Activated naive CD8-positive, alpha-beta T cell treated with anti-CD3 and anti-CD28 coated beads, Interleukin-2, amount 10 ng/mL, durations not matched to agents 7 days and 5 days (primary cell): ENCODE measurements at regions not wholly inside any gene's neighbourhood (a gene's known extent, or its start where the extent isn't known, plus 50 kb on each side); places are given as distances from the start of the nearest gene placed in this dataset.
"Not testable (repeated sequence)": the region's sequence is repeated elsewhere in the genome, so short reads cannot be mapped to it uniquely, and the experiment has no call there.

Source experiments
- ATAC-seq: fragments of 150-1000 bp; cut with Tn5 transposase; one replicate; pipeline ENCODE4 v1.10.0; 2021; ENCODE audit warnings: low read depth, moderate library complexity
- POLR2A ChIA-PET: fragments of 350-600 bp; sonication (Branson Sonifier 250); formaldehyde crosslinking; loops from one replicate; lab custom pipeline; 2021; ENCODE audit warnings: antibody characterized with exemption; lab: Charles Lee
- DNase-seq: peaks from one replicate; pipeline ENCODE4 v3.0.0; 2021
- H3K27ac Mint-ChIP-seq: one replicate; pipeline ENCODE4 v1.8.0; 2022; ENCODE audit warnings: mild to moderate bottlenecking, mixed read lengths
- H3K27me3 Mint-ChIP-seq: one replicate; pipeline ENCODE4 v1.8.0; 2022; ENCODE audit warnings: mild to moderate bottlenecking, moderate library complexity, mixed read lengths
- H3K36me3 Mint-ChIP-seq: one replicate; pipeline ENCODE4 v1.8.0; 2021; ENCODE audit warnings: mild to moderate bottlenecking, mixed read lengths
- H3K4me1 Mint-ChIP-seq: one replicate; pipeline ENCODE4 v1.8.0; 2021; ENCODE audit warnings: mixed read lengths
- H3K4me3 Mint-ChIP-seq: one replicate; pipeline ENCODE4 v1.8.0; 2022; ENCODE audit warnings: mild to moderate bottlenecking, moderate library complexity, mixed read lengths
- H3K9me3 Mint-ChIP-seq: one replicate; pipeline ENCODE4 v1.8.0; 2021; ENCODE audit warnings: mixed read lengths

DNA sequence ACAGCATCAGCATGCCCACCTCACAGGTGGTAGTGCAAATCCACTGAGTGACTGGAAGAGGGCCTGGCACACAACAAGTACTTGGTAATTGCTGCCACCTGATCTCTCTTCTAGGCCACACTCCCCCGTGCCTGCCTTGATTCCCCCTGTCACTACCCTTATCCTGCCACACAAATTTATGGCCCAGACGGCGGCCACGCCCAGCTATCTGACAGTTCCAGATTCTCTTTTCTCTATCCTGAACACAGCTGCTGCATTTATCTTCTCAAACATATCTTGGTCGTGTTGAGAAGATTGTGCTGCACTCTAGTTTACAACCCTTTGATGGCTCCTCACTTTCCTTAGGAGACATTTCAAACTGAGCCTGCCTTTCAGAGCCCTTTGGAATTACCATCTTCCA, 585.2 kb downstream of the NTRK3 start:
- H3K9me3 Mint-ChIP-seq: peaks cover 21% of the 10 kb centered on the region
- no peak overlapping the region for H3K27ac Mint-ChIP-seq
- ATAC-seq (no peak), DNase-seq (no peak)
- no peaks in the 10 kb centered on the region for H3K36me3 Mint-ChIP-seq
- no peaks in the 10 kb centered on the region for H3K27me3 Mint-ChIP-seq
- POLR2A ChIA-PET: no interaction called here
- H3K4me1 Mint-ChIP-seq: no peaks in the 10 kb centered on the region
- no peak overlapping the region for H3K4me3 Mint-ChIP-seq

DNA sequence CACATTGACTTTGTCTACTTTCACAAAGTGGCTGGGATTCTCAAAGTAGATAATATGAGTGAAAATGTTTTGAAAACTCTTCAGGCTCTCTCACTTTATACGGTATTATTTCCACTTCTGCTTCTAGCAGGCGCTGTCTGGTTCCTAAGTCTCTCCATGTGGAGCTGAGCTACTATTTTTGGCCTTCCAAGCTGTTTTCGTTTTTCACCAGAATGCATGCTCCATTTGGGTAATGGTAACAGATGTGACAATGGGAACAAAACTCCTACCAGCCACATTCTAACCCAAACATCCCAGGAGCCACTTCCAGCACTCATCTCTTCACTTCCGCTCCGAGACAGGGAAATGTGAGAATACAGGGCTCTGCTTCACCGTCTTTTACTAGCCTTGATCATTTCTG, 586.7 kb downstream of the NTRK3 start:
- Mint-ChIP-seq H3K9me3 (peaks cover 16% of the 10 kb centered on the region), H3K36me3 (no peaks in the 10 kb centered on the region), H3K4me3 (no peak overlapping the region), H3K27me3 (no peaks in the 10 kb centered on the region), H3K4me1 (no peaks in the 10 kb centered on the region), H3K27ac (no peak overlapping the region)
- DNase-seq (no peak), ATAC-seq (no peak)
- POLR2A ChIA-PET: no interaction called here

DNA sequence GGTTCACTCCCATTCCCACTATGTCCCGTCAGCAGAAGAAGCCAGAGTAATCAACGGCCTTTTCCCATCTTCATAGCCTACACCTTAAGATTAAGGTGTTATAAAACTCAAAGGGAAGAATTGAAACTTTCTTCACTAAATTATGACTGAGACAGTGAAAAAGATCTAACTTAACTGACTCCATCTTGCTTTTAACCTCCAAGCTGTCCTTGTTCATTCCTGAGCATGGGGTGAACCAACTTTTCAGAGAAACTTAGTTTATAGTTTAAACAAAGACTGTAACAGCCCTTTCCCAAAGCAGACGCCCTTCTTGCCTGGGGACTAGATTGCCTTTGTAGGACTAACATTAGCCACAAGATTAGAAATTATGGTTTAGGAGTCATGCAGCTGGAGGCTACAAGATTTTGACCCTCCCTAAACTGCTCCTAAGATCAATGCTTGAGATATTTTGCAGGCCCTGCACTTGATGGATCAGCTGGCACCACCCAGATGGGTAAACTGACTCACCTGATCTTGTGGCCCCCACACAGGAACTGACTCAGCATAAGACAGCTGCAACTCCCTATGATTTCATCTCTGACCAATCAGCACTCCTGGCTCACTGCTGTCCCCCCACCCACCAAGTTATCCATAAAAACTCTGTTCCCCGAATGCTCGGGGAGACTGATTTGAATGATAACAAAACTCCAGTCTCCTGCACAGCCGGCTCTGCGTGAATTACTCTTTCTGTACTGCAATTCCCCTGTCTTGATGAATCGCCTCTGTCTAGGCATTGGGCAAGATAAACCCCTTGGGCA, 587.6 kb downstream of the NTRK3 start:
- H3K27ac Mint-ChIP-seq, POLR2A ChIA-PET, H3K36me3 Mint-ChIP-seq, H3K4me3 Mint-ChIP-seq, H3K4me1 Mint-ChIP-seq, H3K27me3 Mint-ChIP-seq, ATAC-seq, DNase-seq: not testable (repeated sequence)
- peaks cover 14% of the 10 kb centered on the region for H3K9me3 Mint-ChIP-seq

DNA sequence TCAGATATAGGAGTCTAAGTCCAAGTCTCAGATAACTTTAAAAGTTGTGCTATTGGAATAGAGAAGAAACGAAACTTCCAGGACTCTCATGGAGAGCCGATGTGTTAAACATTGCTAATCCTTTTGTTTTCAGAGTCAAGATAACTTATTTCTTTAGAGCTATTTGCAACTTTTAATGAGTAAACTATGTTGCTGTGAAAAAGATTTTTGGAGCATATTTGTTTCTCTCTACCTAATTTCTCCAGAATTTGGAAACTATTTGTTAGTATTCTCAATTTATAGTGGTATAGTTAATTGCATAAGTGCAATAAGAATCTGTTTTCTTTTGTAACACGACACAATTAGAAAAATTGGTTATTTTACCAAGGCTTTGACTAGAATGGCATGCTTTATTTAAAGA, 588.9 kb downstream of the NTRK3 start:
- Mint-ChIP-seq H3K4me3 (no peak overlapping the region), H3K27me3 (no peaks in the 10 kb centered on the region), H3K4me1 (no peaks in the 10 kb centered on the region), H3K36me3 (no peaks in the 10 kb centered on the region), H3K9me3 (peaks cover 17% of the 10 kb centered on the region), H3K27ac (no peak overlapping the region)
- ATAC-seq: no peak
- POLR2A ChIA-PET: interaction anchor here (0.7 kb wide), 1 partner anchor 78 kb away, joined by 4 read pairs; no protein-coding TSS in a partner anchor
- no peak for DNase-seq

DNA sequence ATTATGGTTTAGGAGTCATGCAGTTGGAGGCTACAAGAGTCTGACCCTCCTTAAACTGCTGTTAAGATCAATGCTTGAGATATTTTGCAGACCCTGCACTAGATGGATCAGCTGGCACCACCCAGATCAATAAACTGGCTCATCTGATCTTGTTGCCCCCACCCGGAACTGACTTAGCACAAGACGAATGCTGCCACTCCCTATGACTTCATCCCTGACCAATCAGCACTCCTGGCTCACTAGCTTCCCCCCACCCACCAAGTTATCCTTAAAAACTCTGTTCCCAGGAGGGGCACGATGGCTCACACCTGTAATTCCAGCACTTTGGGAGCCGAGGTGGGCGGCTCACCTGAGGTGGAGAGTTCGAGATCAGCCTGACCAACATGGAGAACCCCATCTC, 594.0 kb downstream of the NTRK3 start:
- Mint-ChIP-seq H3K4me3 (no peak overlapping the region), H3K36me3 (no peaks in the 10 kb centered on the region), H3K4me1 (peaks cover 3% of the 10 kb centered on the region), H3K9me3 (peaks cover 6% of the 10 kb centered on the region), H3K27ac (no peak overlapping the region), H3K27me3 (no peaks in the 10 kb centered on the region)
- POLR2A ChIA-PET: no interaction called here
- no peak for ATAC-seq
- DNase-seq: no peak

DNA sequence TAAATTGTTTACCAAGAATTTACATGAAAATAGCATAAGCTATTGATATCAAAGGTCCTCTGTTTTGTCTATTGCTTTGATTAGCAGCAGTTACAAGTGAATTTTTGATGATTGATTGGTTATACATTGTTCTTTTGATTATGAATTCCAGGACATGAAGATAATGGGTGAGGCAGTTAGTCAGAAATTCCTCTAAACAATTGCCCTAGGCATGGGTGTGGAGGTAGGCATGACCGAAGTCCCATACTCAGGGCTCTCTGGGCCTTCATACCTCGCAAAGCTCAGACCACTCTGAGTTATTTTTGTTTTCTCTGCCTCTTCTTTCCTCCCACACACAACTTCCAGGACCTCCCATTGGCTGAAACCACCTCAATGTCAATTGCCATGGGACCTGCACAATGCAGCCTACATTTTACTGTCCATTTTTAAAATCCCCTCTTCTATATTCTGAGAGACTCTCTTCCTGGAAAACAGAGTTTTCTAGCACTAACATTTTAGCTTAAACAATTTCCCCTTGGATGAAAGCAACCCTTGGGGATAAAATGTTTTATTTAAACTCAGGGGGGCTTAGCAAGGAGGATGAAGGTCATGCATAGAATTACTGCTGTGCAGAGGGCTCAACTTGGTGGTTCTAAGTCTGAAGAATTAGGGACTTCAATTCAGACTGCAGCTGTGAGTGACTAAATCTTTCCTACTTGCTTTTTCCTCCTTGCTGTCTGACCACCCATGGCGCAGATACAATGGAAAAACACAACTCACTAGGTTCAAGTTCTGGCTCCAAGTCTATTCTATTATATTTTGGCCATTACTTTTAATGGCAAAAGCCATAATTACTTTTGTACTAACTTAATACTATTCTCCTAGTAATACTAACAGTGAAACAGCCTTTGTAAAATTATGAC, 594.8 kb downstream of the NTRK3 start:
- peaks cover 6% of the 10 kb centered on the region for H3K9me3 Mint-ChIP-seq
- no peaks in the 10 kb centered on the region for H3K27me3 Mint-ChIP-seq
- no peak for DNase-seq
- H3K36me3 Mint-ChIP-seq: no peaks in the 10 kb centered on the region
- H3K4me1 Mint-ChIP-seq: peaks cover 3% of the 10 kb centered on the region
- POLR2A ChIA-PET: no interaction called here
- H3K27ac Mint-ChIP-seq: no peak overlapping the region
- H3K4me3 Mint-ChIP-seq: no peak overlapping the region
- ATAC-seq: no peak

DNA sequence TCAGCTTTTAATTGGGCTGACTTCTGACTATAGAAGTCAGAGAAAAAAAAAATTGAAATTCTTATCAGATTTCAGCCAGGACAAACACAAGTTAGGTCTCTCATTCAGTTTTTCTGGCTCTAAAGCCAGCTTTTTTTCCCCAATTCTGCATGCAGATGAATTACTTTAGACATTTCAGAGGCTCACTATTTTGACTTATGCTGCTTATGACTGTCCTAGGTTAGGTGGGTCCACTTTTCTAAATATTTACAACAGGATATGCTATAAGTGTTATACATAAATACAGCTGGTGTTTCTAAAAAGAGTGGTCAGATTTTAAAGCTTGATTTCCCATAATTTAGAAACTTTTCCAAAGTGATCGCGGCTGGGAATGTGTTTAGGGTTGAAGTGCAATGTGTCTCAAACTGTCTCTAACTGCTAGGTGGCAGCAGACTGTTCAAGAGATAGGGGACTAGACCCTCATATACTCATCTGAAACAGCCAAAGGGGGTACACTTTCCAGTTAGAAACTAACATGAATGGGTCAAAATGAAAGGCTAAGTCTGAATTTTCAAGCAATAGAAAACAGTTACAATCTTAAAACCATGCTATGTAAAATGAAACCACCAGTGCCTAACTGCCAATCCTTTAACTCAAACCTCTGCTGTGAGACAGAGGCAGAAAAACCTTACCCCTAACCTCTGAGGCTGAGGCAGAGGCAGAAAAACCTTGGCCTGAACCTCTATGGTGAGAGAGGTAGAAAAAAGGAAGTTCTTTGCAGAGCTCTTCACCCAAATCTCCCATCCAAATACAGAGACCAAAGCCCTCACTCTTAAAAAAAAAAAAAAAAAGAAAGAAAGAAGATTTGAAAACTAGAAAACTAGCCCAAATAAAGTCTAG, 596.0 kb downstream of the NTRK3 start:
- no peak for ATAC-seq

DNA sequence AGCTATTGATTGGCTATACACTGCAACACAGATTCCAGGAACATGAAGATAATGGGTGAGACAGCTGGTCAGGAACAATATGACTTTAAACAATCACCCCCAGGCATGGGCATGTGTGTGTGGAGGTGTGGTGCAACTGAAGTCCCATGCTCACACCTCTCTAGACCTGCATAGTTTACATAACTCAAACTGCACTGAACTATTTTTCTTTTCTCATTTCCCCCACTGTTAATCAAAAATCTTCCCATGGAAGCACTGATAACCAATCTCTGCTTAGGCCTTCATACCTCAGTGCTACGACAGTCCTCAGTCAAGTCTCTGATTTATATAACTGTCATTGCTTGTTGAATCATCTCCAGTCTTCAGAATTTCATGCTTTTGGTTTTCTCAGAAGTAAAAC, 600.2 kb downstream of the NTRK3 start:
- no peak overlapping the region for H3K4me3 Mint-ChIP-seq
- no peaks in the 10 kb centered on the region for H3K27me3 Mint-ChIP-seq
- peaks cover 3% of the 10 kb centered on the region for H3K4me1 Mint-ChIP-seq
- H3K9me3 Mint-ChIP-seq: peaks cover 1% of the 10 kb centered on the region
- DNase-seq (no peak), ATAC-seq (no peak)
- POLR2A ChIA-PET: no interaction called here
- H3K27ac Mint-ChIP-seq: no peak overlapping the region
- H3K36me3 Mint-ChIP-seq: no peaks in the 10 kb centered on the region

More for the DNA sequence above, 596.0 kb downstream of the NTRK3 start:
- Mint-ChIP-seq H3K4me1 (peaks cover 3% of the 10 kb centered on the region), H3K27me3 (no peaks in the 10 kb centered on the region), H3K4me3 (no peak overlapping the region), H3K9me3 (peaks cover 7% of the 10 kb centered on the region), H3K36me3 (no peaks in the 10 kb centered on the region), H3K27ac (peak overlapping the region; percentile 60)
- DNase-seq: no peak
- POLR2A ChIA-PET: no interaction called here

DNA sequence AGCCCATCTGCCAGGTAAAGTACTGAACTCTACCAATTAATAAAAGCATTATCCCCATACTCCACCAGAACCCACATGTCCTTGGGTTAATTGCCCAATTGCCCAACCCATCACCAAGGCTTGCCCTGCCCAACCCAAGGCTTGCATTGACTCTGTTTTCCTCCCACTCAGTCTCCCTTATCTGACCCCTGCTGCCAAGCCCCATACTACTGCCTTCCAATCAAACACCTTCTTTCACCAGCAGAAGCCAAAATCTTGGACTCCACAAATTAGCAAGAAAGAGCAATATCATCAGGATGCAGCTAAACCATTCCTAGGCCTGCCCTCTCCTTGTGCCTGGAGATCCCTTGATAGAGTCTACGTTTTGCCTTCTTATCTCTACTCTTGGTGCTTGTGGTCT, 602.9 kb downstream of the NTRK3 start:
- Mint-ChIP-seq H3K36me3 (no peaks in the 10 kb centered on the region), H3K4me3 (no peak overlapping the region), H3K4me1 (no peaks in the 10 kb centered on the region), H3K9me3 (peaks cover 1% of the 10 kb centered on the region), H3K27me3 (peaks cover 2% of the 10 kb centered on the region), H3K27ac (no peak overlapping the region)
- POLR2A ChIA-PET: no interaction called here
- DNase-seq (no peak), ATAC-seq (no peak)

DNA sequence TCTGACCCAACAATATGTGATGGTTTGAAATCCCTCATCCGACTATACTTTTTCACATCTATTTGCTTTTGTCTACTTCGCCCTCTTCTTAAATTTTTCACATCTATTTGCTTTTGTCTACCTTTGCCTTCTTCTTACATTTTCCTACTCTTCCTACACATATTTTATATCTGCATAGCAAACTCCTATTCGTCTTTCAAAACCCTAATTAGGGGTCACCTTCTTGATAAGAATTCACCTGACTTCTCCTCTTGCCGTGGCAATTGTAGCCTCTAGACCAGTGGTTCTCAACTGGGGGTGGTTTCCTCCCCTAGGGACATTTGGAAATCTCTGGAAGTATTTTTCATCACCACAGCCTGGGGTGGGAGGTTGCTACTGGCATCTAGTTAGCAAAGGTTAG, 607.4 kb downstream of the NTRK3 start:
- POLR2A ChIA-PET: no interaction called here

DNA sequence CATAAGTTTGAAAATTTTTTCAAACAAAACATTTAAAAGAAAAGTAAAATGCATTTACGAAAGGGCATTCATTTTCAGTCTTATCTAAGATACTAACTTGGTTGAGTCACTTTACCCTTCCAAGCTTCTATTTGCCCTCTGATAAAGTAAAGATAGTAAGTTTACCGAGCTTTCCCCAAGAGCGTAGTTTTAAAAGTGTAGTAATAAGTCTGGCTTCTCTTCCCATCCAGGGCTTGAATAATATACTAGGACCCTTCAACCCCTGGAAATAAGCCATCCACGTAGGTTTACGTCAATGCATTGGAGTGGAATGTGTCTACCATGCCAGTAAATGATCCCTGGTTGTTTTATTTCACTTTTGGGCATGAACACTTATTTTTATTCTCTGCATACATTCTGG, 608.3 kb downstream of the NTRK3 start:
- ATAC-seq (no peak), DNase-seq (no peak)
- H3K27ac Mint-ChIP-seq: no peak overlapping the region
- no peaks in the 10 kb centered on the region for H3K4me1 Mint-ChIP-seq
- no peaks in the 10 kb centered on the region for H3K9me3 Mint-ChIP-seq
- H3K27me3 Mint-ChIP-seq: peaks cover 2% of the 10 kb centered on the region
- H3K36me3 Mint-ChIP-seq: no peaks in the 10 kb centered on the region
- no peak overlapping the region for H3K4me3 Mint-ChIP-seq
- POLR2A ChIA-PET: no interaction called here

More for the DNA sequence above, 607.4 kb downstream of the NTRK3 start:
- Mint-ChIP-seq H3K27me3 (peaks cover 2% of the 10 kb centered on the region), H3K9me3 (no peaks in the 10 kb centered on the region), H3K4me1 (no peaks in the 10 kb centered on the region), H3K27ac (no peak overlapping the region), H3K36me3 (no peaks in the 10 kb centered on the region), H3K4me3 (no peak overlapping the region)
- no peak for ATAC-seq
- no peak for DNase-seq

DNA sequence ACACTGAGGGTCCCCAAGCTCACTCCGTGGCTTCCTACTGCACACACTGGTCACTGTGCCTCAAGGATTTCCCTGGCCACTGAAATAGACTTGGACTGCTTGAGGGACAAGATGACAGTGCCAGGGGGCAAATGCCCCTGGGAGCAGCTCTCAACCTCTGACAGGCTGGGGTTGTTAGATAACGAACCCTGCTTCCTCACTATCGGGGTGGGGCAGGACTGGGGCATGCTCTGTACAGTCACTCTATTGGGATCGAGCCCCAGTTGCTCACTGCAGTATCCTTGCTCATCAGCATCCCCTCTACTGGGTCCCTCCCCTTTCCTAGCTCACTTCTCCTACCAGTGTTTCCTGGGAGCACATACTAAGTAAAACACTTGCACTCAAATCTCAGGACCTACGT, 610.8 kb downstream of the NTRK3 start:
- Mint-ChIP-seq H3K27me3 (peaks cover 2% of the 10 kb centered on the region), H3K27ac (no peak overlapping the region), H3K9me3 (no peaks in the 10 kb centered on the region), H3K36me3 (no peaks in the 10 kb centered on the region), H3K4me1 (peaks cover 3% of the 10 kb centered on the region), H3K4me3 (no peak overlapping the region)
- ATAC-seq: no peak
- DNase-seq: no peak
- POLR2A ChIA-PET: no interaction called here

DNA sequence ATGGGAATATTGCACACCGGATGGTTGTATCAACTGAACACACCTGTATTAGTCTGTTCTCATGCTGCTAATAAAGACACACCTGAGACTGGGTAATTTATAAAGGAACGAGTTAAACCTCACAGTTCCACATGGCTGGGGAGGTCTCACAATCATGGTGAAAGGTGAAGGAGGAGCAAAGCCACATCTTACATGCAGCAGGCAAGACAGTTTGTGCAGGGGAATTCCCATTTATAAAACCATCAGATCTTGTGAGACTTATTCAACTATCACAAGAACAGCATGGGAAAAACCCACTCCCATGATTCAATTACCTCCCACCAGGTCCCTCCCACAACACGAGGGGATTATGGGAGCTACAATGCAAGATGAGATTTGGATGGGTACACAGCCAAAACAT, 613.5 kb downstream of the NTRK3 start:
- ATAC-seq, H3K4me1 Mint-ChIP-seq, DNase-seq, H3K9me3 Mint-ChIP-seq, H3K27ac Mint-ChIP-seq, H3K27me3 Mint-ChIP-seq, H3K36me3 Mint-ChIP-seq, H3K4me3 Mint-ChIP-seq: not testable (repeated sequence)
- POLR2A ChIA-PET: interaction anchor here (0.5 kb wide), 1 partner anchor 992 kb away, joined by 3 read pairs; no protein-coding TSS in a partner anchor
